Heart right ventricle (tissue), 16 donors: ENCODE measurements at regions not wholly inside any gene's neighbourhood (a gene's known extent, or its start where the extent isn't known, plus 50 kb on each side); places are given as distances from the start of the nearest gene placed in this dataset.

Experiments used
- ATAC-seq, 8 donors: fragments of 200-7000 bp; cut with Tn5 transposase; one replicate each; pipeline ENCODE4 v1.9.1; 2020; ENCODE audit warnings: mild to moderate bottlenecking in 8 of 8, moderate library complexity in 8 of 8, moderate number of reproducible peaks in 1 of 8
- DNase-seq, 2 donors: peaks; one replicate each; pipeline ENCODE4 v3.0.0-alpha.2; 2020
- H3K27ac ChIP-seq, 10 donors: fragments of 200-600 bp; sonication (generic) in 2 of 10; one replicate each; pipeline versions ENCODE4 v1.5.0 to v1.8.0; 2020 to 2022; ENCODE audit warnings: mild to moderate bottlenecking in 3 of 10
- H3K27me3 ChIP-seq, 7 donors: fragments of 200-600 bp; one replicate each; pipeline ENCODE4 v1.8.0; 2021 to 2022; ENCODE audit warnings: mild to moderate bottlenecking in 2 of 7
- H3K36me3 ChIP-seq, 9 donors: fragments of 200-600 bp; sonication (generic) in 1 of 9; one replicate each; pipeline versions ENCODE4 v1.5.0 to v1.8.0; 2020 to 2022; ENCODE audit warnings: mild to moderate bottlenecking in 2 of 9
- H3K4me1 ChIP-seq, 9 donors: fragments of 200-600 bp; sonication (generic) in 1 of 9; one replicate each; pipeline versions ENCODE4 v1.5.0 to v1.8.0; 2020 to 2022; ENCODE audit warnings: mild to moderate bottlenecking in 4 of 9
- H3K4me3 ChIP-seq, 10 donors: fragments of 200-600 bp; sonication (generic) in 2 of 10; one replicate each; pipeline versions ENCODE4 v1.5.0 to v1.8.0; 2020 to 2022; ENCODE audit warnings: mild to moderate bottlenecking in 7 of 10, moderate library complexity in 2 of 10
- H3K9me3 ChIP-seq, 11 donors: fragments of 200-600 bp in 10 of 11; sonication (generic) in 2 of 11; one replicate each; pipeline versions ENCODE4 v1.5.0 to v1.8.0; 2013 to 2022; ENCODE audit warnings: mild to moderate bottlenecking in 2 of 11, control low read depth in 1 of 11, moderate library complexity in 1 of 11
- CTCF ChIP-seq, 9 donors: fragments of 200-600 bp; sonication (generic) in 2 of 9; IDR thresholded peaks; one replicate each; pipeline versions ENCODE4 v1.5.0 to v1.8.0; 2021 to 2022; ENCODE audit warnings: antibody characterized with exemption in 9 of 9, mild to moderate bottlenecking in 5 of 9, moderate library complexity in 1 of 9
- WGBS, 2 donors: extraction: QIAGEN DNeasy Blood & Tissue Kit; methylation state at CpG; one replicate each; pipeline ENCODE4 v1.1.7; 2013; ENCODE audit warnings: inconsistent platforms in 1 of 2; 5-methylcytosine and 5-hydroxymethylcytosine counted together
- intact Hi-C, 10 donors: fragments of 100-400 bp; cut with DNase I; formaldehyde crosslinking; loops; one replicate each; pipeline versions ENCODE4 v1.11.1 to v1.14.2; 2022
- donor health status: Arrhythmogenic right ventricular cardiomyopathy.
- donor health status: ischemic (EF 13 %, LVEDD 7.1; RV severe dilation, severe dysfunction).
- donor health status: healthy with polysubstance abuse.
- donor health status: DM: no; HTN: yes; CAD: no.
- donor health status: DM: no; HTN: no; CAD: no.
- donor health status: ischemic (EF 25% LVEDD 6.9; RV normal size, moderate dysfunction).
- donor health status: ischemic (EF 25% LVEDD 5.7; RV mildly dilated, moderate dysfunction).
- donor health status: healthy.
- donor health status: DM: yes; HTN: yes; CAD: no.
- donor health status: Ischemic cardiomyopathy.
- donor health status: ischemic (EF 35%, LVEDD 5.7; RV mildly dilated, moderate dysfunction).
- donor health status: nonischemic (EF 11% LVEDD 7.7; RV severe dilation, severe dysfunction).
- donor health status: DM: yes; HTN: yes; CAD: no.
- donor health status: PGD.
- donor health status: ischemic (EF 29% LVEDD 5.4; RV normal size, mild dysfunction).
- donor health status: nonischemic (EF 23%, LVEDD 6.1; RV moderate dilation, normal function).

DNA sequence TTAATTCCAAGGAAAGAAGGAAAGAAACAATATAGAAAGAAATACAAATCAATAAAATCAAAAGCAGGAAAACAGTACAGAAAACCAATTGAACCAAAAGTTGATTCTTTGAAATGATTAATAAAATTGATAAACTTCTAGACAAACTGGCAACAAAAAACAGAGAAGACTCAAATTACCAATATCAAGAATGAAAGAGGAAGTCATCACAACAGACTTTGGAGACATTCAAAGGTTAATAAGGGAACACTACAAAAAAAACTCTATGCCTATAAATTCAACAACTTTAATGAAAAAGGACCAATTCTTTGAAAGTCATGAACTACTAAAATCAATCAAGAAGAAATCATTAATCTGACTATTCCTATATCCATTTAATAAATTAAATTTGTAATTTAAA is 329.3 kb upstream of the NR5A2 start:
- TF ChIP-seq CTCF (IDR thresholded peaks at IDR 0.05): no peak
- intact Hi-C loops: no loop called here
- no peaks in the 10 kb centered on the region for H3K9me3 ChIP-seq

DNA sequence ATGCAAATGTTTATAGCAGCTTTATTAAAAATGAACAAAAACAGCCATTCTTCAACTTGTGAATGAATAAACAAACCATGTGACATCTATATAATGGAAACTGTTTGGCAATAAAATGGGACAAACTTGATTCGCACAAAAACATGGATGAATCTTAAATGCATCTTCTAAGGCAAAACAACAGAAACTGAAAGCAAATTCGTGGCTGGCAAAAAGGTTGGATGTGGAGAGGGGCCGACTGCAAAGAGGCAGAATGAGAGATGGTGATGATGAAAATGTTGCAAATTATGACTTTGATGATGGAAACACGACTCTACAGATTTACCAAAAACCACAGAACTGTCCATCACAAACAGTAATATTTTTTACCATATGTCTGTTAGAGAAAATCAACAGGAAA is 327.0 kb upstream of the NR5A2 start:
- no peaks in the 10 kb centered on the region for H3K4me1 ChIP-seq
- 80 to 84% methylated on average over 4 of the region's 4 CpGs for WGBS, 2 donors
- no peak overlapping the region for H3K4me3 ChIP-seq
- no peak overlapping the region for H3K27ac ChIP-seq
- intact Hi-C loops: no loop called here
- no peaks in the 10 kb centered on the region for H3K27me3 ChIP-seq
- no peak for DNase-seq
- TF ChIP-seq CTCF (IDR thresholded peaks at IDR 0.05): no peak
- H3K9me3 ChIP-seq: no peaks in the 10 kb centered on the region
- no peak for ATAC-seq
- no peaks in the 10 kb centered on the region for H3K36me3 ChIP-seq

More for the DNA sequence above, 329.3 kb upstream of the NR5A2 start:
- DNase-seq: no peak
- Histone ChIP-seq H3K4me3 (no peak overlapping the region), H3K4me1 (no peaks in the 10 kb centered on the region), H3K36me3 (no peaks in the 10 kb centered on the region), H3K27ac (no peak overlapping the region), H3K27me3 (peaks cover 0 to 4% (median 0%) of the 10 kb centered on the region in 7 donors)
- no peak for ATAC-seq

DNA sequence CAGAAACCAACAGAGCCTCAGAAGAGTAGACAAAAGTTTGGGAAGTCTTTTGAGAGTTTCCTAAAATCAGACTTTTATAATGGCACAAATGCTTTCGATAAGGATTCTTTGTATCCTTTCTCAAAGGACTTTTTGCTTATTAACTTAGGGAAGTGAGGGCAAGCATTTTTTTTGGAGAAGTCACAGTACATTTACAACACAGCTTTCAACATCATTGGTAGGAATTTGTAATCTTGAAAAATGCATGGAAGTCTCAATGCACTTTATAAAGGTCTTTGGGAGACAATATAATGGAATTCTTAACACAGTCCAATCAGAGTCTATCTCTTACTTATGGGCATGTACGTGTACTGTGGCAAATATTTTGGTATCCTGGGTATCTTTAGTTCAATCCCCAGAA is 325.8 kb upstream of the NR5A2 start:
- 76 to 81% methylated on average over 2 of the region's 2 CpGs for WGBS, 2 donors
- no peak for ATAC-seq
- Histone ChIP-seq H3K27ac (no peak overlapping the region), H3K27me3 (no peaks in the 10 kb centered on the region), H3K4me3 (no peak overlapping the region), H3K9me3 (no peaks in the 10 kb centered on the region), H3K4me1 (no peaks in the 10 kb centered on the region), H3K36me3 (no peaks in the 10 kb centered on the region)
- TF ChIP-seq CTCF (IDR thresholded peaks at IDR 0.05): no peak
- intact Hi-C loops: no loop called here
- no peak for DNase-seq

- no peaks in the 10 kb centered on the region for H3K9me3 ChIP-seq
- no peaks in the 10 kb centered on the region for H3K27me3 ChIP-seq
- ATAC-seq (no peak), DNase-seq (no peak)
- no peak for TF ChIP-seq CTCF (IDR thresholded peaks at IDR 0.05)
- no peak overlapping the region for H3K4me3 ChIP-seq
- intact Hi-C loops: no loop called here
- H3K36me3 ChIP-seq: no peaks in the 10 kb centered on the region
- no peaks in the 10 kb centered on the region for H3K4me1 ChIP-seq
- no peak overlapping the region for H3K27ac ChIP-seq
Observed at GRCh38 chr1:199704231-199704630, 323.3 kb upstream of the NR5A2 start.

DNA sequence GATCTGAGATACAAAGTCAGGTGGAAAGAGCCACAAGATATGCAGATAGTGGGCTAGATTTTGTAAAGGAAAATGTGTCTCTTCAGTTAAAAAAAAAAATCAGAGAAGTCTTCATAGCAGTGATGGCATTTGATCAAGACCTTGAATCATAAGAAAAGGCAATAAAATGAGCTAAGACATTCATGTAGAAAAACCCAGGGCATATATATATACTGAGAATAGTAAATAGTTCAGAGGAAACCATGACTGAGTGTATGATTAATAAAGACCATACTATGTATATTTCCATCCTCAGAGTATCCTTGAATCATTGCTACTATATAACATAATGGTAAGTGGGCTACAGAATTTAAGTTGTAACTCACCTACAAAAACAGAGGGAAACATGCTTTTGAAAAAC is 321.7 kb upstream of the NR5A2 start:
- DNase-seq (no peak), ATAC-seq (no peak)
- intact Hi-C loops: no loop called here
- no peak overlapping the region for H3K4me3 ChIP-seq
- peaks cover 0 to 12% (median 6%) of the 10 kb centered on the region in 11 donors for H3K9me3 ChIP-seq
- H3K27me3 ChIP-seq: no peaks in the 10 kb centered on the region
- H3K27ac ChIP-seq: no peak overlapping the region
- H3K36me3 ChIP-seq: no peaks in the 10 kb centered on the region
- no peak for TF ChIP-seq CTCF (IDR thresholded peaks at IDR 0.05)
- no peaks in the 10 kb centered on the region for H3K4me1 ChIP-seq
